Activated CD4-positive, alpha-beta memory T cell treated with anti-CD3 and anti-CD28 coated beads for 36 hours (primary cell): ENCODE measurements at regions not wholly inside any gene's neighbourhood (a gene's known extent, or its start where the extent isn't known, plus 50 kb on each side); places are given as distances from the start of the nearest gene placed in this dataset.

Source experiments
- CTCF ChIA-PET: fragments of 350-600 bp; sonication (Branson Sonifier 250); formaldehyde crosslinking; loops from one replicate; lab custom pipeline; 2021; ENCODE audit warnings: antibody characterized with exemption, inconsistent platforms; lab: Charles Lee
- POLR2A ChIA-PET: fragments of 350-600 bp; sonication (Branson Sonifier 250); formaldehyde crosslinking; loops from one replicate; lab custom pipeline; 2021; ENCODE audit warnings: antibody characterized with exemption; lab: Charles Lee
- DNase-seq: peaks from one replicate; pipeline ENCODE4 v3.0.0-alpha.2; 2020
- H3K27ac Mint-ChIP-seq: one replicate; pipeline ENCODE4 v1.8.0; 2021; ENCODE audit warnings: mixed read lengths
- H3K27me3 Mint-ChIP-seq: one replicate; pipeline ENCODE4 v1.8.0; 2021; ENCODE audit warnings: mixed read lengths
- H3K36me3 Mint-ChIP-seq: one replicate; pipeline ENCODE4 v1.8.0; 2021; ENCODE audit warnings: mixed read lengths
- H3K4me1 Mint-ChIP-seq: one replicate; pipeline ENCODE4 v1.8.0; 2021; ENCODE audit warnings: low read depth, mixed read lengths
- H3K4me3 Mint-ChIP-seq: one replicate; pipeline ENCODE4 v1.8.0; 2021; ENCODE audit warnings: mild to moderate bottlenecking, mixed read lengths
- H3K9me3 Mint-ChIP-seq: one replicate; pipeline ENCODE4 v1.8.0; 2021; ENCODE audit warnings: mixed read lengths
- intact Hi-C: fragments of 100-400 bp; cut with micrococcal nuclease; formaldehyde crosslinking; loops from one replicate; pipeline ENCODE4 v1.15.1; 2023

DNA sequence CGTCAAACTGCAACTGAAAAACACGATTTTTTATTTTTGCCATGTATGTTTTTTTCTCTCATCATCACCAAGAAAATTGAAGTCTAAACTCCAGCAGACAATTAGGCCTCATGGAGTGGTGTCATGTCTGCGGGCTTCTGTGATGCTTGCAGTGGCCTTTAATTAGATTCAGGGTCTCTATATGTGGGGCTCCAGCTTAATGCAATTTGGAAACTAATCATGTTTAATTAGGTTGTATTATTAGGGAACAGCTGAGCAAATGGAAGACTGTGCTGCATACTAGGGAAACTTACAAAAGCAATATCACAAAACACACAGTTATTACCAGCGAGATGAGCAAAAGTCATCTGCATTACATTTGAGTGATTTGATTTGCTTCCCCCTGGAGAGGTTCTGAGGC is 132.9 kb upstream of the PMEPA1 start:
- Mint-ChIP-seq H3K9me3 (peaks cover 2% of the 10 kb centered on the region), H3K27me3 (no peaks in the 10 kb centered on the region), H3K27ac (no peak overlapping the region), H3K4me3 (no peak overlapping the region), H3K4me1 (no peaks in the 10 kb centered on the region), H3K36me3 (no peaks in the 10 kb centered on the region)
- no peak for DNase-seq
- POLR2A ChIA-PET = no interaction called here
- intact Hi-C loops = no loop called here
- CTCF ChIA-PET = no interaction called here

DNA sequence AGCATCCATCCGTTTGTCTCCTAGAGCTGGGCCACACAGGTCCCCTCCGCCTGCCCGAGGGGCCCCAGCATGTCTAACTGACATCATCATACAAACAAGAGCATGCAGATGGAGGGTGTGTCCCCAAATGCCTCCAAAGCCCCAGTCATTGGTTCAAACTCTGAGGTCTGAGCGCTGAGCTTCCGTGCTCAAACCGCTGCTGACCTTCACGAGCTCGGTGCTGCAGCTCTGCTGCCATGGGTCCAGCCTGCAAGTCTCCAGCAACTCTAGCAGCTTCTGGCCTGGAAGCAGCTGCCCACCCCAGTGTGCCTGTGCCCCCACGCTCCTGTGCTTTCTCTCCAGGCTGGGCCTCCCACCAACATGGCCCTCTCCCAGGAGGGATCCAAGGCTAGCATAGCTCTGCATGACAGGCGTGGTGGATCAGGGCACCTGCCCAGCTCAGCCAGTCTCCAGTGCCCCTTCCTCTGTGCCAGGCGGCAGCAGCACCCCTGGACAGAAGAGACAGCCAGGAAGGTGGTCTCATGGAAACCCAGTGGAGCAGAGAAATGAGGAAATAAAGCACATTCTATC is 131.6 kb upstream of the PMEPA1 start:
- no peaks in the 10 kb centered on the region for H3K4me1 Mint-ChIP-seq
- H3K4me3 Mint-ChIP-seq = no peak overlapping the region
- intact Hi-C loops = no loop called here
- H3K36me3 Mint-ChIP-seq = no peaks in the 10 kb centered on the region
- POLR2A ChIA-PET = no interaction called here
- H3K27me3 Mint-ChIP-seq = no peaks in the 10 kb centered on the region
- no peak overlapping the region for H3K27ac Mint-ChIP-seq
- H3K9me3 Mint-ChIP-seq = no peaks in the 10 kb centered on the region
- CTCF ChIA-PET = no interaction called here
- DNase-seq = no peak

DNA sequence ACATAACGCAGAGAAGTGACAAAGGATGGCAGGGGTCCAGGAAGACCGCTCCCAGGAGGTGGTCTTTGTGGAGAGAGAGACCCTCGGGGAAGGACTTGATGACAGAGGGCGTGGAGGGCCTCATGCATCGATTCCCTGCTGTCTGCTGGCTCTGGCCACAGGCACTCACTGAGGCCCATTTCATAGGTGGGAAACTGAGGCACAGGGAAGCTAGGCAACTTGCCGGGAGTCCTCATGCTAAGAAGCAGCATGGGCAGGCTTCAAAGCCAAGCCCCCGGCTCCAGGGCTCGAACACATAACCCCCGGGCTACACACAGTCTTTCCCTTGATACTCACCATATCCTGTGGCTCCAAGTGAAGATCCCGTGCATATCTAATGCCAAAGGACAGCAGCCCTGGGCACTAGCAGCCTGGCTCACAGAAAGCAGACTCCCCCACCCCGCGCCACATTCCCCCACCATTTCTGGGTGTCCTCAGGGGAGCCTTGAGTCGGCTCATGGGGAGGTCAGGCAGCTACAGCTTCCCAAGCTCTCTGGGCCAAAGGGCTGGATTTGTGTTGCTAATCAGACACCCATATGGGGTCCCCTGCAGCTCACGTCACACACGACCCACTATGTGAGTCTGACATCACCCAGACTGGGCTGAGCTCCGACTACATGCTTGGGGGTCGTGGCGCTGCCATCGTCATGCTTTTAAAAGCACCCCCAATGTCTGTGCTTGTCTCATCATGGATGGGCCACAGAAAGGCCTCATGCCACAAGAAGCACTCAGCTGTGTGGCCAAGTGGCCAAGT is 130.9 kb upstream of the PMEPA1 start:
- Mint-ChIP-seq H3K36me3 (no peaks in the 10 kb centered on the region), H3K27me3 (no peaks in the 10 kb centered on the region), H3K9me3 (no peaks in the 10 kb centered on the region), H3K4me3 (no peak overlapping the region), H3K4me1 (no peaks in the 10 kb centered on the region), H3K27ac (no peak overlapping the region)
- intact Hi-C loops = no loop called here
- CTCF ChIA-PET = no interaction called here
- POLR2A ChIA-PET = no interaction called here
- no peak for DNase-seq

DNA sequence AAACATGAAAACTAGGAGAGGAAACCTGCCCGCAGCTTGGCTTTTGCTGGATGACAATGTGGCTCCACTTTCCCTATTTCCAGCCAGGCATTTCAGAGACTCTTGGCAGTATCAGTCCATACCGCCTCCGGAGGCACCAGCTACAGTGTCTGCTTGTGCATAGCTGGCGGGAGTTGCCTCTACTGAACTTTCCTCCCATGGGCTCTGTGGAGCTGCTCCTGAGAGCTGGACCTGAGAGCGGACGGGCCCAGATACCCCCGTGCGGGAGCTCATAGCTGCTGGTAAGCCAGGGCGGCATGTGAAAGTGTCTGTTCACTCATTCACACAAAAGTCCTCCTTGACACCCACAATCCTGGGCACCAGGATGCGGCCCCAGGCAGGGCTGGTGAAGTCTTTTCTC is 130.3 kb upstream of the PMEPA1 start:
- intact Hi-C loops = no loop called here
- Mint-ChIP-seq H3K4me3 (no peak overlapping the region), H3K27ac (no peak overlapping the region), H3K27me3 (no peaks in the 10 kb centered on the region), H3K9me3 (no peaks in the 10 kb centered on the region), H3K4me1 (no peaks in the 10 kb centered on the region), H3K36me3 (no peaks in the 10 kb centered on the region)
- DNase-seq = no peak
- ChIA-PET POLR2A (no interaction called here), CTCF (no interaction called here)

DNA sequence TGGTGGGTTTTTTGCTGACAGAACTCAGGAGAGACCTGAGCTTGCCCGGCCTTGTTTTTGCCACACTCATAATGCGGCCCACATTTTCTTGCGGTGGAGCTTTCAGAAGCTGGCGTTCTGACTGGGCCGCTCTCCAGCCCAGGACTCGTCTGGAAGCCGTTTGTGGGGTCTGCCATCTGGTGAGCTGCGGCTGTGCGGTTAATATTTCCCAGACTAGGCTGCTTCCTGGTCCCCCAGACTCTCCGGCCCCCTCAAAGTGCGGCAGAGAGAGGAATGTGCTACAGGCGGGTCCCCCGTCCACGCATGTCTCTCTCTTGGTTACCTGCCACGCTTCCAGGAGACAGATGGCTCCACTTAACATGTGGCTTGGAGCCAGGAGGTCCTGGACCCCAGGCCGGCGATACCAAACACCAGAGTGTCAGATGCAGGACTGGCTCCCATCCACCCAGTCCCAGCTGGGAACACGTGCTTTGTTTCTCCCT is 128.9 kb upstream of the PMEPA1 start:
- ChIA-PET POLR2A (no interaction called here), CTCF (no interaction called here)
- H3K4me3 Mint-ChIP-seq = no peak overlapping the region
- DNase-seq = no peak
- no peaks in the 10 kb centered on the region for H3K4me1 Mint-ChIP-seq
- no peaks in the 10 kb centered on the region for H3K9me3 Mint-ChIP-seq
- intact Hi-C loops = no loop called here
- H3K27me3 Mint-ChIP-seq = no peaks in the 10 kb centered on the region
- no peak overlapping the region for H3K27ac Mint-ChIP-seq
- H3K36me3 Mint-ChIP-seq = no peaks in the 10 kb centered on the region

DNA sequence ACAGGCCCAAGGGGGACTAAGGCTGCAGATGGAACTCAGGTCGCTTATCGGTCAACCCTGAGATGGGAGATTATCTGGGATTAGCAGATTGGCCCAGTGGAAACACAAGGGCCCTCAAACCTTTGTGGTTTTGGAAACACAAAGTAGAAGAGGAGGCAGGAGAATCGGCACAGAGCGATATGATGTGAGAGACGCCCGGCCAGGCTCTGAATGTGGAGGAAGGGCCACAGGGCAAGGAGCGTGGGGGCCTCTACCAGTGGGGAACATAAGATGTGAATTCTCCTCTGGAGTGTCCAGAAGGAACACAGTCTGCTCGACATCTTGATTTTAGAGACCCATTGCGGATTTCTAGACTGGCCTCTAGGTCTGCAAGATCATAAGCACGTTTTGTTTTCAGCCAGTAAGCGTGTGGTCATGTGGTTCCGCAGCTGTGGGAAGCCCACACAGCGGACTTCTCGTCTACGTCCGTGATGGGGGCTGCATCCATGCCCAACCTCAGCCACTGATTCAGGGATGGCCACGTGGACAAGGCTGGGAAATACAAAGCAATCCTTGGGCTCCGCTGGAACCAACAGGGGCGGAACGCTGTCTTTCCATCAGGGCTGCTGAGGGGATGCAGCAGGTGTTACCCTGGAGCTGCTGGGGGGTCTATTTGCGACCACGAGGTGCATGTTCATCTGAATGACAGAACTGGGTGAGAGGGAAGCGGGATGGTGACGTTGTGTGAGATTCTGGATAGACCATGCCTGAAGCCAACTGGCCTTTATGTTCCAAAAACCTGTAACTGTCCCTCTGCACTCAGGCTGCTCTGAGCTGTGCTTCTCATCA is 127.6 kb upstream of the PMEPA1 start:
- no peak overlapping the region for H3K27ac Mint-ChIP-seq
- POLR2A ChIA-PET = interaction anchor here (0.6 kb wide), 1 partner anchor 98 kb away, joined by 3 read pairs; no protein-coding TSS in a partner anchor
- intact Hi-C loops = no loop called here

DNA sequence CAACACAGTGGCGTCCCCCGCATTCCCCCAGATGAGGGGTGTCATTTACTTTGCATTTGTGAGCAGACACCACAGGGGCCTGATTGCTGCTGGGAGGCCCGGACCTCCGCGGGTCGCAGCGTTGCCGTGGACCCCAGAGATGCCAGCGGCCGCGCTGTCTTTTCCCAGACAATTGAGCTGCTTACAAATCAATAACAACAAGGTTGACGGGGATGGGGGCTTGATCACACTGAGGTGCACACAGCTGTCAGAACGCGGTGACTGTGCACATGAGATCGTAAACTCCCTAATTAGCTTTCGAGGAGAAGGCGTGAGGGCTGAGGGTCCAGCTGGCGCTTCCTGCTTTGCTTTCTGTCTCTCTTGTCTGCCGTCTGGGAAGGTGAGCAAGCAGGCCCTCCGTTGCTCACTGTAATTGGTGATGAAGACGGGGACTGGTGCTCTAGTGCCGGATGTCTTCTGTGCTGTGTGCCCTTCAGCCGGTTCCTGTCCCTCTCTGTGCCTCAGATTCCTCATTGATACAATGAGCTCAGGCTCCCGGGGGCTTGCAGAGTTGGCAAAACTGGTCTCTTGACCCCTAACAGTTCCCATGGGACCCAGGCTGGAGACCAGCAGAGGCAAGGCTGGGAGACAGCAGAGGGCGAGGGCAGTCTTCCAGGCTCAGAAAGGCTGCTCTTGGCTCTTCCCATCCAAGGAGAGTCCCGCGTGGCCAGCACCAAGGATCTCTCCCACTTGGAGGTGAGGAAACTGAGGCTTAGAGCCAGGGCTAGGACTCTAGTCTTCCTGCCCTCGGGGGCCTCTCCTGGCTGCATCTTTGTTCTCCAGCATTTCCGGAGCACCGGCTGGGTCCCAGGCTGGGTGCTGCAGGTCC is 126.0 kb upstream of the PMEPA1 start:
- H3K4me1 Mint-ChIP-seq = no peaks in the 10 kb centered on the region
- no peak overlapping the region for H3K4me3 Mint-ChIP-seq
- intact Hi-C loops = no loop called here
- no peaks in the 10 kb centered on the region for H3K36me3 Mint-ChIP-seq
- POLR2A ChIA-PET = no interaction called here
- no peak overlapping the region for H3K27ac Mint-ChIP-seq
- DNase-seq = no peak
- no peaks in the 10 kb centered on the region for H3K27me3 Mint-ChIP-seq
- no peaks in the 10 kb centered on the region for H3K9me3 Mint-ChIP-seq
- CTCF ChIA-PET = no interaction called here

More for the DNA sequence above, 127.6 kb upstream of the PMEPA1 start:
- no peaks in the 10 kb centered on the region for H3K36me3 Mint-ChIP-seq
- no peaks in the 10 kb centered on the region for H3K4me1 Mint-ChIP-seq
- no peak overlapping the region for H3K4me3 Mint-ChIP-seq
- H3K27me3 Mint-ChIP-seq = no peaks in the 10 kb centered on the region
- DNase-seq = no peak
- H3K9me3 Mint-ChIP-seq = no peaks in the 10 kb centered on the region
- CTCF ChIA-PET = no interaction called here

DNA sequence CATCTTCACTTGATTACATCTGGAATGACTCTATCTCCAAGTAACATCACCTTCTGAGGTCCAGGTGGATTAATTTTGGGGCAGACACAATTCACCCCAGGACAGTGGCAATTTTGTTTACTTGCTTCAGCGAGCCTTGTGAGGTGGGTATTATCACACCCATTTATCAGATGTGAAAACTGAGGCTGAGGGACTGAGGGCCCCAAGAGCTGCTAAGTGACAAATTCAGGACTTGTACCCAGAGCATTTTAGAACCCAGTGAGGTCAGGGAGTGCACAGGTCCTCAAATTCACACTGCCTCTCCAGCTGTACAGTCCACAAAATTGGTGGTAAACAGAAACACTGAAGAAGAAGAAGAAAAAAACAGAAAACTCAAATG is 125.2 kb upstream of the PMEPA1 start:
- no peak for DNase-seq
- intact Hi-C loops = no loop called here
- H3K27ac Mint-ChIP-seq = no peak overlapping the region
- H3K4me3 Mint-ChIP-seq = no peak overlapping the region
- ChIA-PET POLR2A (no interaction called here), CTCF (no interaction called here)
- H3K36me3 Mint-ChIP-seq = no peaks in the 10 kb centered on the region
- H3K9me3 Mint-ChIP-seq = no peaks in the 10 kb centered on the region
- no peaks in the 10 kb centered on the region for H3K4me1 Mint-ChIP-seq
- H3K27me3 Mint-ChIP-seq = no peaks in the 10 kb centered on the region

DNA sequence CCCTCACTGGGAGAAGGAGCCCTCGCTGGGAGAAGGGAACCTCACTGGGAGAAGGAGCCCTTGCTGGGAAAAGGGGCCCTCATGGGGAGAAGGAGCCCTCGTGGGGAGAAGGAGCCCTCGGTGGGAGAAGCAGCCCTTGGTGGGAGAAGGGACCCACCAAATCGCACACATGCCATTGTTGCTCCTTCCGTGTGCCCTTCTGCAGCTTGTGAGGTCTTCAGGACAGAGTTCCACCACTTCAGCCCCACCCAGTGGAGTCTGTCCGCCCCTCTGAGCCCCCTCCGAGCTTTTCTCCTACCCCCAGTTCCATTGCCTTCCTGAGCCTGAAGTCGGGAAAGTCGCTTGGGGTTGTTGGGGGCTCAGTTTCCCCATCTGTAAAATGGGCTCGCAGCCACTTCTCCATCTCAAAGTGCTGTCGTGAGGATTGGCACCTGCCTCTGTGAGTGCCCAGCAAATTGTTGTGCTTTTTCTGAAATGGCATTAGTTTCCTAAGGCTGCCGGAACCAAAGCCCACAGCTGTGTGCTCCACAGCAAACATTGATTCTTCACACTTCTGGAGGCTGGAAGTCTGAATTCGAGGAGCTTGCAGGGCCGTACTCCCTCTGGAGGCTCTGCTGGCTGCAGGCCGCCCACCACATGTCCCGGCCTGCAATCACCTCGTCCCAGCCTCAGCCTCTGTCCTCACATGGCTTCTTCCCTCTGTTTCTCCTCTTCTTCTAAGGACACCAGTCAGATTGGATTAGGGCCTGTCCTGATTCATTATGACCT is 124.7 kb upstream of the PMEPA1 start:
- no peaks in the 10 kb centered on the region for H3K36me3 Mint-ChIP-seq
- no peaks in the 10 kb centered on the region for H3K27me3 Mint-ChIP-seq
- intact Hi-C loops = no loop called here
- DNase-seq = no peak
- CTCF ChIA-PET = no interaction called here
- no peak overlapping the region for H3K27ac Mint-ChIP-seq
- H3K9me3 Mint-ChIP-seq = no peaks in the 10 kb centered on the region
- H3K4me3 Mint-ChIP-seq = no peak overlapping the region
- H3K4me1 Mint-ChIP-seq = no peaks in the 10 kb centered on the region
- POLR2A ChIA-PET = no interaction called here

DNA sequence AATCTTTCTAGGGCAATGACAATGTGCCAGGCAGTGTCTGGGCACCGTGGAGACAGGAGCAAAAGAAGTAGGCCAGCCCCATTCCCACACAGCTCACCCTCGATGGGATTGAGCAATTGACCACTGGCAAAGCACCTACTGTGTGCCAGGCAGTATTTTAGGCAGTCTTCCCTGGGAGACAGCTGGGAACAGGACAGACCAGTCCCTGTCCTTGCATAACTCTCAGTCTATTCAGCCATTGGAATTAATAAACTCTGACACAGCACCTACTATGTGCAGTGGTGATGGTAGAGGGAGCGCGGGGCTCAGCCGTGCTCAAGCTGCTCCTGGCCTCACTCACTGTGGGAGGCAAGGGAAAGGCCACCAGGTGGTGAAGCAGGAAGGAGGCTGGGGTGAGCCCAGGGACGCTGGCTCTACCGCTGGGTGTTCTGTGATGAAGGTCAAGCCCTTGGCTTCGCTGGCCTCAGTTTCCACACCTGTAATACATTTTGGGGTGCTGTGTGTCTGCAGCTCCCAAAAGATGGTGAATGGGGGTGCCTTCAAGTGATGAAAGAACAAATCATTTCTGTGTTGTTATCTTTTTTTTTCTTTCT is 122.3 kb upstream of the PMEPA1 start:
- Mint-ChIP-seq H3K9me3 (no peaks in the 10 kb centered on the region), H3K4me1 (no peaks in the 10 kb centered on the region), H3K4me3 (no peak overlapping the region), H3K36me3 (no peaks in the 10 kb centered on the region), H3K27me3 (no peaks in the 10 kb centered on the region), H3K27ac (no peak overlapping the region)
- CTCF ChIA-PET = no interaction called here
- intact Hi-C loops = no loop called here
- POLR2A ChIA-PET = no interaction called here
- no peak for DNase-seq

DNA sequence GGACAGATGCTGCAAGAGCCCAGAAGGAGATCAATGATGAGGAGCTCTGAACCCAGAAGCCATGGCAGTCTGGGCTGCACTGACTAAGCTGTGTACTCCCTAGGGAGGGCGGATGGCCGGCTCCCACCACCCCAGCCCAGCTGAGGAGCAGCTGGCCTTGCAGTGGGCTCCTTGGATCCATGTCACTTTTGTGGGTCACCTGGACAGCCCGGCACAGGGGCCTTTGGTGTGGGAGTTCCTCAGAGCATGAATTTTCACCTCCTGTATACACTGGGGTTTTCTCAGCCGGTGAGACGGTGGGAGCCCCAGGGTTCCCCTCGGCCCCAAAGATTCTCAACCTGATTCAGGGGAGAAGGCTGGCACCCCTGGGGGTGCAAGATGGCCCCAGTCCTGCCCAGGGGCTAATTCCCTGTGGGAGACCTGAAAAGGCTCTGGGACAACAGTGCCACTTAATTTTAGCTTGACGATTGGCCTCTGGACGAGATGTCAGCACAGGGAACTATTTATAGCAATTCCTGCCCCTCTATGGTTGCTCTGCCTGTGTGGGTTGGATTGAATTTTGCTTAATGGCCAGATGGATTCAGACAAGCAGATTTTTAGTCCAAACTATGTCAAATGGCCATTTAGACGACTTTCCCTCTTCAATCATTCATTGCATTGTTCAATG is 121.6 kb upstream of the PMEPA1 start:
- ChIA-PET POLR2A (no interaction called here), CTCF (no interaction called here)
- H3K4me1 Mint-ChIP-seq = no peaks in the 10 kb centered on the region
- H3K4me3 Mint-ChIP-seq = no peak overlapping the region
- no peaks in the 10 kb centered on the region for H3K9me3 Mint-ChIP-seq
- intact Hi-C loops = no loop called here
- DNase-seq = no peak
- H3K27me3 Mint-ChIP-seq = peaks cover 3% of the 10 kb centered on the region
- no peak overlapping the region for H3K27ac Mint-ChIP-seq
- no peaks in the 10 kb centered on the region for H3K36me3 Mint-ChIP-seq
